Endothelial cell of umbilical vein (primary cell): ENCODE measurements at regions not wholly inside any gene's neighbourhood (a gene's known extent, or its start where the extent isn't known, plus 50 kb on each side); places are given as distances from the start of the nearest gene placed in this dataset.
"Not testable (repeated sequence)": the region's sequence is repeated elsewhere in the genome, so short reads cannot be mapped to it uniquely, and the experiment has no call there.

Experiments used
- BruUV-seq: library from RNA; stranded (reverse); fragments of 400-500 nt; replicated peaks from 2 replicates; lab custom pipeline; 2021; lab: Mats Ljungman, UMichigan
- CTCF ChIA-PET: fragments of 300-600, 350-600 bp; sonication (Branson Sonifier 250); formaldehyde crosslinking; loops from one replicate; lab custom pipeline; 2021; ENCODE audit warnings: antibody characterized with exemption, inconsistent platforms; lab: Charles Lee
- POLR2A ChIA-PET: fragments of 300-600, 350-600 bp; sonication (Branson Sonifier 250); formaldehyde crosslinking; loops from one replicate; lab custom pipeline; 2021; ENCODE audit warnings: antibody characterized with exemption, inconsistent platforms; lab: Charles Lee
- DNase-seq: peaks from one replicate; pipeline ENCODE4 v3.0.0-alpha.2; 2011; ENCODE audit warnings: low read depth, low spot score
- FAIRE-seq: peaks from 2 replicates; lab custom pipeline; 2011; peaks lifted over from hg19 to GRCh38; lab: Jason Lieb, UNC
- H2AFZ ChIP-seq: 2 replicates; pipeline ENCODE4 v1.6.0; 2012; ENCODE audit warnings: low read depth, low read length, control low read depth, inconsistent platforms
- H3K27ac ChIP-seq: 2 replicates; pipeline ENCODE4 v1.5.1; 2011; ENCODE audit warnings: low read depth, mild to moderate bottlenecking, control low read depth, low read length, moderate library complexity; ENCODE audit not compliant: insufficient read depth
- H3K27me3 ChIP-seq, 2 experiments: 2 replicates each; pipeline versions ENCODE4 v1.6.0 to v1.6.1; 2011; ENCODE audit warnings: low read length in 2 of 2, mixed read lengths in 1 of 2; ENCODE audit not compliant: control insufficient read depth in 2 of 2, insufficient read depth in 2 of 2
- H3K36me3 ChIP-seq, 2 experiments: 2 replicates in 1 of 2; 3 replicates in 1 of 2; pipeline ENCODE4 v1.5.1; 2011; ENCODE audit warnings: low read length in 2 of 2, mild to moderate bottlenecking in 1 of 2, moderate library complexity in 1 of 2; ENCODE audit not compliant: control insufficient read depth in 2 of 2, insufficient read depth in 2 of 2; ENCODE audit errors: extremely low read depth in 1 of 2
- H3K4me1 ChIP-seq: 3 replicates; pipeline ENCODE4 v1.5.1; 2011; ENCODE audit warnings: mild to moderate bottlenecking, low read length; ENCODE audit not compliant: control insufficient read depth, insufficient read depth; ENCODE audit errors: extremely low read depth
- H3K4me2 ChIP-seq: 2 replicates; pipeline ENCODE4 v1.6.1; 2011; ENCODE audit warnings: low read length, control low read depth, mixed read lengths; ENCODE audit not compliant: insufficient read depth
- H3K4me3 ChIP-seq, 3 experiments: fragments of 200-600 bp in 1 of 3; sonication (generic), shearing (Covaris generic) in 1 of 3; replicated peaks in 1 of 3; 2 replicates each; pipeline ENCODE4 v1.5.1; 2011 to 2016; ENCODE audit warnings: control low read depth in 3 of 3, low read length in 3 of 3, mild to moderate bottlenecking in 2 of 3, inconsistent platforms in 1 of 3, low read depth in 1 of 3, moderate library complexity in 1 of 3; ENCODE audit not compliant: insufficient read depth in 1 of 3
- H3K79me2 ChIP-seq: 2 replicates; pipeline ENCODE4 v1.6.0; 2012; ENCODE audit warnings: low read length, inconsistent platforms; ENCODE audit not compliant: control insufficient read depth, insufficient read depth
- H3K9ac ChIP-seq: replicated peaks from 2 replicates; pipeline ENCODE3; 2011; ENCODE audit warnings: low read length, control low read depth; ENCODE audit not compliant: insufficient read depth; ENCODE audit errors: extremely low read depth
- H3K9me1 ChIP-seq: replicated peaks from 3 replicates; pipeline ENCODE4 v1.6.0; 2011; ENCODE audit warnings: mild to moderate bottlenecking, low read length; ENCODE audit not compliant: control insufficient read depth, insufficient read depth; ENCODE audit errors: extremely low read depth
- H3K9me3 ChIP-seq: replicated peaks from 2 replicates; pipeline ENCODE4 v1.5.1; 2012; ENCODE audit warnings: low read length, inconsistent platforms; ENCODE audit not compliant: control insufficient read depth, insufficient read depth
- H4K20me1 ChIP-seq: replicated peaks from 2 replicates; pipeline ENCODE3; 2011; ENCODE audit warnings: mild to moderate bottlenecking, low read length; ENCODE audit not compliant: control insufficient read depth, insufficient read depth; ENCODE audit errors: extremely low read depth
- dilution Hi-C: fragments of 300-500 bp; cut with MboI; formaldehyde crosslinking; loops from one replicate; pipeline ENCODE4 v1.15.0; 2019; ENCODE audit warnings: low sequenced_read_pairs; ENCODE audit not compliant: extremely low pct_ligation_motif_present
- intact Hi-C: fragments of 100-400 bp; cut with micrococcal nuclease; formaldehyde crosslinking; loops from one replicate; pipeline ENCODE4 v1.10.0; 2022

DNA sequence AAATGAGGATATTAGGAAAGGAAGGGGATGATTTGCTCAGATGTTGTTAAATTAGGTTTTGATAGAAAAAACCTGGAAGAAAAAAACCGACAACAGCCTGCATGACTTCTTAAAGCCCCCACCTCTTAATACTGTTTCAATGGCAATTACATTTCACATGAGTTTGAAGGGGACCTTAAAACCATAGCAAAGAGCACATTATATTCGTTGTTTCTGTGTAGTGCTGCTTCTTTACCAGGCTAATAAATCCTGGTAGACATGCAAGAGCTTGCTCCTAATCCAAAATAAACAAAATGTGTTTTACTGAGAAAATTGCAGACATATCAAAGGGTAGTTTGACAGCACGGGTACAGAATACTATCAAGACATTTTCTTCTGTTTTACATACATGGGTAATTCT, 154.7 kb upstream of the NIPA1 start:
- dilution Hi-C loops, H4K20me1 ChIP-seq, H3K36me3 ChIP-seq, BruUV-seq, H3K9ac ChIP-seq, FAIRE-seq, H3K9me1 ChIP-seq, H2AFZ ChIP-seq, DNase-seq, H3K4me1 ChIP-seq, H3K9me3 ChIP-seq, POLR2A ChIA-PET, H3K27ac ChIP-seq, H3K4me3 ChIP-seq, intact Hi-C loops, H3K4me2 ChIP-seq, CTCF ChIA-PET, H3K79me2 ChIP-seq, H3K27me3 ChIP-seq: not testable (repeated sequence)

DNA sequence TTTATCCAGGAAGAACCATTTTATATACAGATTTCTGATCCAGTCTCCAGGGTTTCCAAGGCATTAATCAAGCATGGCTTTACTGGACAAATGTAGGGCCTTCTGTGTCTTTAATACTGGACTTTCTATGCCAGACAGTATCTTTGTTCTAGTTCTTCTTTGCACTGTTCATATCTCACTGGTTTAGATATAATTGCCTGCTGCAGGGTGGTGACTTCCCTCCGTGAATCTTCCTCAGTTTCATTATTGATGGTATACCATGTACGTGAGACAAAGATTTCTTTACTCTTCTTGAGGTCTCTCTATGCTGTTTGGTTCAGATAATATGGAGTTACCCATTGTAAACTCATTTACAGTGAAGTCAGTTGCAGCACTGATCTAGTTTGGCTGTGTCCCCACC, 146.5 kb upstream of the NIPA1 start:
- H3K4me3 ChIP-seq, H3K9ac ChIP-seq, dilution Hi-C loops, H3K4me2 ChIP-seq, H3K9me1 ChIP-seq, H3K27me3 ChIP-seq, POLR2A ChIA-PET, H3K4me1 ChIP-seq, H4K20me1 ChIP-seq, DNase-seq, H3K9me3 ChIP-seq, H2AFZ ChIP-seq, H3K79me2 ChIP-seq, intact Hi-C loops, CTCF ChIA-PET, FAIRE-seq, H3K27ac ChIP-seq, BruUV-seq, H3K36me3 ChIP-seq: not testable (repeated sequence)

DNA sequence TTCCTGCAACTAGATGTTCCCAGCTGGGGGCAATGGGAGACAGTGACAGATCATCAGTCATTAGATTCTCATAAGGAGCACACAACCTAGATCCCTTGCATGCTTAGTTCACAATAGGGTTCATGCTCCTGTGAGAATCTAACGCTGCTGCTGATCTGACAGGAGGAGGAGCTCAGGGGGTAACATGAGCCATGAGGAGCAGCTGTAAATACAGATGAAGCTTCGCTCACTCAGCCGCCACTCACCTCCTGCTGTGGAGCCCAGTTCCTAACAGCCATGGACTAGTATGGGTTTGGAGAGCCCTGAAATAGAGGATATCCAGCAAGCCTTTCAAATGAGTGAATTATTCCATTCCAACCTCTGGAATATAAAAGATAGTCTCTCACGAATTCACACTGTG, 137.0 kb upstream of the NIPA1 start:
- H3K36me3 ChIP-seq, FAIRE-seq, H3K4me3 ChIP-seq, H3K4me1 ChIP-seq, H4K20me1 ChIP-seq, H3K27ac ChIP-seq, H3K9me1 ChIP-seq, intact Hi-C loops, H3K9ac ChIP-seq, H3K9me3 ChIP-seq, H3K79me2 ChIP-seq, H3K4me2 ChIP-seq, BruUV-seq, POLR2A ChIA-PET, H2AFZ ChIP-seq, DNase-seq, dilution Hi-C loops, H3K27me3 ChIP-seq: not testable (repeated sequence)
- CTCF ChIA-PET, result interaction anchor here (0.6 kb wide), 1 partner anchor 139 kb away, joined by 3 read pairs; no protein-coding TSS in a partner anchor

GRCh38 chr15:22651179-22651578, 135.3 kb upstream of the NIPA1 start:
- H4K20me1 ChIP-seq, H3K79me2 ChIP-seq, DNase-seq, POLR2A ChIA-PET, H3K27ac ChIP-seq, BruUV-seq, H3K36me3 ChIP-seq, H3K4me3 ChIP-seq, H3K27me3 ChIP-seq, H3K9me1 ChIP-seq, FAIRE-seq, H3K9me3 ChIP-seq, H3K4me1 ChIP-seq, dilution Hi-C loops, H3K4me2 ChIP-seq, intact Hi-C loops, H3K9ac ChIP-seq, CTCF ChIA-PET, H2AFZ ChIP-seq: not testable (repeated sequence)
